ENCODE measurements at regions not wholly inside any gene's neighbourhood (a gene's known extent, or its start where the extent isn't known, plus 50 kb on each side); places are given as distances from the start of the nearest gene placed in this dataset.
"Not testable (repeated sequence)": the region's sequence is repeated elsewhere in the genome, so short reads cannot be mapped to it uniquely, and the experiment has no call there.

- DNase-seq (ENCODE audit: low read depth): no peak
Measured at GRCh38 chr14:40691066-40691465, 915.6 kb upstream of the LRFN5 start.

DNA sequence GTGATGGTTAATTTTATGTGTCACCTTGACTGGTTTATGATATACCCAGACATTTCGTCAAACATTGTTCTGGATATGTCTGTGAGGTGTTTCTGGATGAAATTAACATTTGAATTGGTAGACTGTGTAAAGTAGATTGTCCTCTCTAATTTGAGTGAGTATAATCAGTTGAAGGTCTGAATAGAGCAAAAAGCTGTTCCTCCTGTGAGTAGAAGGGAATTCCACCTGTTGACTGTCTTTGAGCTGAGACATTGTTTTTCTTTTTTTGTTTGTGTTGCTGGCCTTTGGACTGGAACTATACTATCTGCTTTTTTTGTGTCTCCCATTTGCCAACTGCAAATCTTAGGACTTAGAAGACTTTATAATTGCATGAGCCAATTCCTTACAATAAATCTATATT lies 920.9 kb upstream of the LRFN5 start:
- DNase-seq (ENCODE audit: low read depth): no peak

DNA sequence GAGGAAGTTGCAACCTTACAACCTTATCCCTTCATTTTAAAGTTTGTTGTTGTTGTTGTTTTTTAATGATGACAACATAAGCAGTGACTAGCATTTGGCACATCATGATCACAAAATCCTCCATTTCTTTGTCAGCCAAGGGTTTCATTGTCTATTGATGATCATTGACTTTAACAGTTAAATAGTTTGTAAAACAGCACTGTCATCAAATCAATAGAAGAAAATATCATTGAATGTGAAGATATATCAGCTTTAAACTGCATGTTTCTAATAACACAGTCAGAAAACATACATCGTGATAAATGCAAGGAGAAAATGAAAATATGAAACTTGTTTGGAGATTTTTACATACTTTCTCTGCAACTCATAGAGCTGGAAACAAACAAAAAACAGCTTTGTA lies 922.3 kb upstream of the LRFN5 start:
- no peak for DNase-seq (ENCODE audit: low read depth)

GRCh38 chr14:40682131-40682913 lies 924.4 kb upstream of the LRFN5 start:
- no peak for DNase-seq (ENCODE audit: low read depth)

- no peak for DNase-seq (ENCODE audit: low read depth)
Measured at GRCh38 chr14:40679256-40679655, 927.4 kb upstream of the LRFN5 start.

DNA sequence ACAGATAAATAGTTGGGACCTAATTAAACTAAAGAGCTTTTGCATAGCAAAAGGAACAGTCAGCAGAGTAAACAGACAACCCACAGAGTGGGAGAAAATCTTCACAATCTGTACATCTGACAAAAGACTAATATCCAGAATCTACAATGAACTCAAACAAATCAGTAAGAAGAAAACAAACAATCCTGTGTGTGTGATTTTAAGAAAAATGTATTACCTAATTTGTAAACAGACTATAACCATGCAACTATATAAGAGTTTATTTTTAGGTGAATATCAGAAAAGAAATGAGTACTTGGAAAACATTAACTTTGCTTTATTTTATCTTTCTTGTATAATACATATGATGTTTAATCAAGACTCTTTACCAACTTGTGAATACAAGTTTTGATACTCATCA lies 929.5 kb upstream of the LRFN5 start:
- not testable (repeated sequence) for DNase-seq (ENCODE audit: low read depth)

GRCh38 chr14:40674502-40674901 lies 932.2 kb upstream of the LRFN5 start:
- DNase-seq (ENCODE audit: low read depth): no peak

- no peak for DNase-seq (ENCODE audit: low read depth)
Measured at GRCh38 chr14:40656311-40656710, 950.4 kb upstream of the LRFN5 start.

DNA sequence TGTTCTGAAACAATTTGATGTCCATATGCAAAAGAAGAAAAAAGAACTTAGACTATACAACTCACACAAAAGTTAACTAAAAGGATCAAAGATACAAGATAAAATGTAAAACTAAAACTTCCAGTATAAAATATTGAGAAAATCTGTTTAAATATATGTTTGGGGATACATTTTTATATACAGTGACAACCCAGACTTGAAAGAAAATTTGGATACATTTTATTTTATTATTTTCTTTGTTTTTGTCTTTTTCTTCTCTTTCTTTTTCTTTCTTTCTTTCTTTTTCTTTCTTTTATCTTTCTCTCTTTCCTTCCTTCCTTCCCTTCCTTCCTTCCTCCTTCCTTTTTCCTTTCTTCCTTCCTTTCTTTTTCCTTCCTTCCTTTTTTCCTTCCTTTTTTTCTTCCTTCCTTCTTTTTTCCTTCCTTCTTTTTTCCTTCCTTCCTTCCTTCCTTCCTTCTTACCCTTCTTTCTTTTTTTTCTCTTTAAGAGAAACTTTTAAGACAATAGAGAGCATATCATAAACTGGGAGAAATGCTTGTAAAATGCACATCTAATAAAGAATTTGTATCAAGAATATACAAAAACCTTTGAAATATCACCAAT lies 954.5 kb upstream of the LRFN5 start:
- no peak for DNase-seq (ENCODE audit: low read depth)

DNA sequence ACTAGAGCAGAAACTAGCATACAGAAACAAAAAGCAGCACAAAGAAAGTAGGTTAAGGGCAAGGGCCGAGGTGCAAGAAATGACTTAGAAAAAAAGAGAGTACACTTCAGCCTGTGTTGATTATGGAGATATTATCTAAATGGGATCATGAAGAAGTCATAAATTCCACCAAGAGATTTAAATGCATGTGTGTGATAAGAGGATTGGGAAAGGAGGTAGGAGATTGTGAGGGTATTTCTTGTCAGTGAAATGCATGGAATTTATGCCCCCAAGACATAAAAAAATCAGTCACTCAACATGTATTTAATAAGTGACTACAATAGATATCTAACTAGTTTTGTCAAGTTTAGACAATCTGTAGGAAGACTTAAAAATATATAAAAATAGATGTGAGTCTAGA lies 976.2 kb upstream of the LRFN5 start:
- no peak for DNase-seq (ENCODE audit: low read depth)

DNA sequence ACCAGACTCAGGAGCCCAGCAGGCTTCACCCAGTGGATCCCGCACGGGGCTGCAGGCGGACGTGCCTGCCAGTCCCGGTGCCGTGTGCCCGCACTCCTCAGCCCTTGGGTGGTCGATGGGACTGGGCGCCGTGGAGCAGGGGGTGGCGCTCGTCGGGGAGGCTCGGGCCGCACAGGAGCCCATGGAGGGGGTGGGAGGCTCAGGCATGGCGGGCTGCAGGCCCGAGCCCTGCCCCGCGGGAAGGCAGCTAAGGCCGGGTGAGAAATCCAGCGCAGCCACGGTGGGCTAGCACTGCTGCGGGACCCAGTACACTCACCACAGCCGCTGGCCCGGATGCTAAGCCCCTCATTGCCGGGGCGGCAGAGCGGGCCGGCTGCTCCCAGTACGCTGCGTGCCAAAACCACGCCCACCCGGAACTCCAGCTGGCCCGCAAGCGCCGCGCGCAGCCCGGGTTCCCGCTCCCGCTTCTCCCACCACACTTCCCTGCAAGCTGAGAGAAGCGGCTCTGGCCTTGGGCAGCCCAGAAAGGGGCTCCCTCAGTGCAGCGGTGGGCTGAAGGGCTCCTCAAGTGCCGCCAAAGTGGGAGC lies 977.0 kb upstream of the LRFN5 start:
- not testable (repeated sequence) for DNase-seq (ENCODE audit: low read depth)

DNA sequence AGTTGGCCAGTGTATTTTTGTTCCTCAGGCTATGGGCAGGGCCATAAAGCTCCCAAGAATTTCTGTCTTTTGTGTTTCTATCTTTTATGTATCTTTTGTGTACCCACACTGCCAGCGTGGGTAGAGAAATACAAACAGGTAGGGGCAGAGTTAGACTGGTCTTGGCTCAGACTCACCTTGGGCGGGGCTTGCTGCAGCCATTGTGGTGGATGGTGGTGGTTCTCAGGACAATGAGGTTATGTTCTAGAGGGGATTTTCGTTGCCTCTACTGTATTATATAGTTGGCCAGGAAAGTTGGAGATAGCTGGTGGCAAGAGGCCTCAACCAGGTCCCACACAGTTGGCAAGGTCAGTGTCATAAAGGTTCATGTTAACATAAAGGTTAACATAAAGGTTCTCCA lies 977.5 kb upstream of the LRFN5 start:
- no peak for DNase-seq (ENCODE audit: low read depth)

DNA sequence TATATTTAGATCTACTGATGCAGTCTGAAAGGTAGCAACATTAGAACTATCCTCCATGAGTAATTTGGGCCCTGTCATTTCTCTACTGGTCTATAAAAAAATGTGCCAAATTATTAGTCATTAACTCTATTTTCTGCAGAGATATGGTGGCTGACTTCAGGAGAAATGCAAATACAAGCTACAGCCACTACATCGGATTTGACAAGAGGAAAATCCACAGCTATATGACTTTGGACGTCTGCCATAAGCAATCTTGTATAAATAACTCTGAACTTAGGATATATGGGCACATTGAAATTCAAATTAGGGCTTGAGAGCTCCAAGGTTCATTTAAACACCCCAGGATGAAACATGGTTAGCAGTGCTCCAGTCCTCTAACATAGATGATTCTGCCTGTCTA lies 983.0 kb upstream of the LRFN5 start:
- no peak for DNase-seq (ENCODE audit: low read depth)

- no peak for DNase-seq (ENCODE audit: low read depth)
Measured at GRCh38 chr14:40618225-40618898, 988.3 kb upstream of the LRFN5 start.

DNA sequence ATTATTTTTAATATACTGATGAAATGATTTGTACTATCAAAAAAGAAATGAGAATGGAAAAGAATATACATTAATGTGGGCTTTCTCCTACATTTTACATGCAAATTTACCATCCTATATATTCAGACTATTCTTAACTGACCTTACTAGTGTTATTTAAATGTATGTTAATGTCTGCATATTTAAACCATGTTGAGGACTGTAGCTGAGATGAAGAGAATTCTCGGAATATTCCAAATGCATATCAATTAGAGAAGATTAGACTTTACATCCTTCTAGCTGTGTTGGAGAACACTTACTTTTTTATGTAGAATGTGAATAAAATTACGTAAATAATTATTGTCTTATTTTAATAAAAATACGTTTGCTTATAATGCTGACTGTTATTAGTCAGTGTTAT lies 990.1 kb upstream of the LRFN5 start:
- DNase-seq (ENCODE audit: low read depth): no peak

- no peak for DNase-seq (ENCODE audit: low read depth)
Measured at GRCh38 chr14:40601063-40601462, 1005.6 kb upstream of the LRFN5 start.

- DNase-seq (ENCODE audit: low read depth): peak; percentile 9
Measured at GRCh38 chr14:40599725-40600124, 1007.0 kb upstream of the LRFN5 start.

DNA sequence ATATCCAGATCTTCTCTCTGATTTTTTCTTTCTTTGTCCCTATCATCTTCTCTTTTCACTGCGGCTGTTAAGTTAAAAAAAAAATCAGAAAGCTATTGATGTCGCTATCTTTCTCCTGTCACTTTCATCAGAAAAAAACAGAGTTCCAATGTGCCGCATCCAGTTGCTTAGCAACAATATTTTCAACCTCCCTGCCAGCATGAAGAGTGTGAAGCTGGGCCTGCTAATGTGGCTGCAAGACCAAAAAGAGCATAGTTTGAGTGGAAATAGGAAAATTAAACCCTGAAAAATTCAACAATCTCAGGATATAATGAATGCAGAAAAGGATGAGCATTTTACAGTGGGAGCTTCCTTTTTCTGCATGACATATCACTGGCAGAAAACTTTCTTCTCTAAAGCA lies 1025.4 kb upstream of the LRFN5 start:
- DNase-seq (ENCODE audit: low read depth): no peak

- DNase-seq (ENCODE audit: low read depth): no peak
Measured at GRCh38 chr14:40576880-40577478, 1029.7 kb upstream of the LRFN5 start.

DNA sequence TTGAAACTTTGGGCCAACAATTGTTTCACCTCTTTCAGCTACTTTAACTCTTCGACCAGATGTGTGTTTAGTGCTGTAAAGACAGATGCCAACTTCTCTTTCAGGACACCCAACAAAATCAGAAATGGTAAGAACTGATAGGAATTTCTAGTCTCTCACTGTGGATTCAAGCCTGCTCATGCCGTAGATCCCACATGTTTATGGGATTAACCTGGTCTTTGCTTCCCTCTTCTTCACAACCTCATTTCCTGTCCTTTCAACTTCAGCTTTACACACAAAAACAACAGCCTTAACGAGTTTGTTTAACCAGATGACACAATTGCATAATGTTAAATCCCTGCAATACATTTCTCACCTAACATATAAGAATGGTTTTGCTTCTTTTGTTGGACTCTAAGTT lies 1031.9 kb upstream of the LRFN5 start:
- DNase-seq (ENCODE audit: low read depth): no peak

DNA sequence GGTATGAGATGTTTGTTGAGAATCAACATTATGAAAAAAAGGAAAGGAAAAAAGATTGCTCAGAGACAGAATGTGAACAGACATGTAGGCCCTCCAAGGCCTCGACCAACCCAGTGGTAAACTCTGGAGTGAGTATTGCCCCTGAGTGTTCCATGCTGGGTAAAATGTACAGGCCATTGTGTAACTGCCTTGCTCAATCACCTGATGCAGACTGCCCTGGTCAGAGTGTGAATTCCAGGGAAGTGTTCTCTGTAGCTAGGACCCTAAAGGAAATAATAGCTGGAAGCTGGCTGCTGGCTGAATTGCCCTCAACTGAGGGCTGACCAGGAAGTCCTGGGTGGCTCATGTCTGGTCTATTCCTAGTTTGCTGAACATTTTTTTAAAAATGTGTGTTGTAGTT lies 1081.4 kb upstream of the LRFN5 start:
- no peak for DNase-seq (ENCODE audit: low read depth)

DNA sequence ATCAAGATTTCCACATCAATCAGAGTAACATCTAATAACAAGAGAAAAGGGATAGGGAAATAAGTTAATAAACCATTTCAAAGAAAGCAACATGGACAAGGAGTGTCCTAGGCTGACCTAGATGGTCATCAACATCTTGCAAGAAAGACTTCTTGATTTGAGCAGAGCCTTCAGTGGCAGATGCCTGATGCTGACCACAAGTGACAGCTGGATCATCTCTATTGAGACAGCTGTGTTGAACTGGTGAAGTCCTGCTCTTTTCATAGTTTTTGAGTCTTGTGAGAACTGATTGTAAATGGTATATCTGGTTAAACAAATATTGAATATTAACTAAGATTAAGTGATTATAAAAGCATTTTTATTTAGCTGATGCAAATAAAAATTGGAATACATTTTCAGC lies 1083.6 kb upstream of the LRFN5 start:
- no peak for DNase-seq (ENCODE audit: low read depth)

DNA sequence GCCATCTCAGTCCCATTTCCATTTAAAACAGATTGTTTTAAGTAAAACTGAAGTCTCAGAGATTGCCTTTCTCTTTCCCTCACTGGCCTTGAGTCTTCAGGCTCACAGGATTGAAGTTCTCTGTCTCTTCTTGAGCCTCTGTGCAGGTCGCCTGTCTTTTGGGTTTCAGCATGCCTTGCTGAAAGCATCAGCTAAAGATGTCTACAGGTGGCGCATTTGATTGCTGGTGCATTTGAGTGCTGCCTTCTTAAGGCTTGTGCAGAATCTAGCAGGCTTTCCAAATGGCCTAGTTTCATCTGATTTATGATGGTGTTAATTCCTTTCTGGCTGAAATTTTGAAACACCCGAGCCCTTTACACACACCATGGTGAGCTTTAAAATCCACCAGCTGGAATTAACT lies 1062.2 kb upstream of the FBXO33 start:
- no peak for DNase-seq (ENCODE audit: low read depth)

Data from HS-5 (cell line).